ENCODE measurements at regions not wholly inside any gene's neighbourhood (a gene's known extent, or its start where the extent isn't known, plus 50 kb on each side); places are given as distances from the start of the nearest gene placed in this dataset.

GRCh38 chr18:78773819-78774218 is 205.8 kb upstream of the SALL3 start:
- Histone ChIP-seq H3K9me3 (no peaks in the 10 kb centered on the region), H3K4me1 (no peaks in the 10 kb centered on the region), H3K27me3 (no peaks in the 10 kb centered on the region), H3K36me3 (ENCODE audit: low read depth, missing control alignments) (no peaks in the 10 kb centered on the region), H3K27ac (no peak overlapping the region), H3K4me3 (no peak overlapping the region)
- no peak for TF ChIP-seq POLR2A (IDR thresholded peaks at IDR 0.05)
- TF ChIP-seq, protein P1, sequence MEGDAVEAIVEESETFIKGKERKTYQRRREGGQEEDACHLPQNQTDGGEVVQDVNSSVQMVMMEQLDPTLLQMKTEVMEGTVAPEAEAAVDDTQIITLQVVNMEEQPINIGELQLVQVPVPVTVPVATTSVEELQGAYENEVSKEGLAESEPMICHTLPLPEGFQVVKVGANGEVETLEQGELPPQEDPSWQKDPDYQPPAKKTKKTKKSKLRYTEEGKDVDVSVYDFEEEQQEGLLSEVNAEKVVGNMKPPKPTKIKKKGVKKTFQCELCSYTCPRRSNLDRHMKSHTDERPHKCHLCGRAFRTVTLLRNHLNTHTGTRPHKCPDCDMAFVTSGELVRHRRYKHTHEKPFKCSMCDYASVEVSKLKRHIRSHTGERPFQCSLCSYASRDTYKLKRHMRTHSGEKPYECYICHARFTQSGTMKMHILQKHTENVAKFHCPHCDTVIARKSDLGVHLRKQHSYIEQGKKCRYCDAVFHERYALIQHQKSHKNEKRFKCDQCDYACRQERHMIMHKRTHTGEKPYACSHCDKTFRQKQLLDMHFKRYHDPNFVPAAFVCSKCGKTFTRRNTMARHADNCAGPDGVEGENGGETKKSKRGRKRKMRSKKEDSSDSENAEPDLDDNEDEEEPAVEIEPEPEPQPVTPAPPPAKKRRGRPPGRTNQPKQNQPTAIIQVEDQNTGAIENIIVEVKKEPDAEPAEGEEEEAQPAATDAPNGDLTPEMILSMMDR (IDR thresholded peaks at IDR 0.05): no peak
- intact Hi-C loops (cut with DNase I; ENCODE audit: low total_unique reads): no loop called here
- 70% methylated on average over 9 of the region's 9 CpGs; no CpG with 5 or more reads in 1 of the 2 donors for WGBS, 2 donors
- no peak for DNase-seq

GRCh38 chr18:78774741-78775141 is 204.9 kb upstream of the SALL3 start:
- intact Hi-C loops (cut with DNase I; ENCODE audit: low total_unique reads): no loop called here
- 85 to 90% methylated on average over 8 to 22 of the region's 22 CpGs for WGBS, 2 donors
- peak; percentile 1 for DNase-seq
- no peaks in the 10 kb centered on the region for H3K27me3 ChIP-seq
- TF ChIP-seq, protein P1 (IDR thresholded peaks at IDR 0.05): no peak
- no peak for TF ChIP-seq POLR2A (IDR thresholded peaks at IDR 0.05)
- no peaks in the 10 kb centered on the region for H3K9me3 ChIP-seq
- H3K4me1 ChIP-seq: no peaks in the 10 kb centered on the region
- no peaks in the 10 kb centered on the region for H3K36me3 ChIP-seq (ENCODE audit: low read depth, missing control alignments)
- H3K27ac ChIP-seq: no peak overlapping the region
- no peak overlapping the region for H3K4me3 ChIP-seq

- WGBS, 2 donors: 88 to 92% methylated on average over 4 to 5 of the region's 5 CpGs
- no peaks in the 10 kb centered on the region for H3K4me1 ChIP-seq
- no peak overlapping the region for H3K4me3 ChIP-seq
- H3K27ac ChIP-seq: no peak overlapping the region
- DNase-seq: peak; percentile 9
- TF ChIP-seq, protein P1 (IDR thresholded peaks at IDR 0.05): no peak
- no peak for TF ChIP-seq POLR2A (IDR thresholded peaks at IDR 0.05)
- no peaks in the 10 kb centered on the region for H3K9me3 ChIP-seq
- intact Hi-C loops (cut with DNase I; ENCODE audit: low total_unique reads): no loop called here
- no peaks in the 10 kb centered on the region for H3K36me3 ChIP-seq (ENCODE audit: low read depth, missing control alignments)
- no peaks in the 10 kb centered on the region for H3K27me3 ChIP-seq
Observed at GRCh38 chr18:78776151-78776550, 203.5 kb upstream of the SALL3 start.

DNA sequence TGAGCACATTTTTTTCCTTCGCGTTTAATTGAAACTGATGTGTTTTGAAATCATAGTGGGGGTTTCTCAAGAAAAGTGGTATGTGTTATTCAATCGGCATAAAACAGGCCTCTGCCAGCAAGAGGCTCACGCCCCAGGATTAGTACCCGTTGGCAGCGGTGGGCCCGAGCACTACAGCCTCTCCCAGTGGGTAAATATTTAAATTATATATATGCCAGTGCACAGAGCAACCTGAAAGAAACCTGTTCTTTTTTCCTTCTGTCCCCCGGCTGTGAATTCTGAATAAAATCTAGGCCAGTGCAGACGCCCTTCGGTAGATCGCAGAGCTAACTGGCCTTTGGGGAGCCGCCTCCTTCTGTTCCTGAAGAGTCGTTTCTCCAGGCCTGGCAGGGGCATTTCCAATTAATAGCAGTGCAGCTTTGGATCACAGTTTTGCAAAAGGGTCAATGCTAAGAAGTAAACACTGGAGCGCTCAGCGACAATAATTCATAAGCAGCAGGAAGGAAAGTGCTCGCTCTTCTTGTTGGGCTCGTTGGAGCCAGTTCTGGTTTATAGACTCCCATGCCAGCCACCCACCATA is 202.8 kb upstream of the SALL3 start:
- H3K36me3 ChIP-seq (ENCODE audit: low read depth, missing control alignments): no peaks in the 10 kb centered on the region
- DNase-seq: peak; percentile 0
- H3K4me1 ChIP-seq: no peaks in the 10 kb centered on the region
- WGBS, 2 donors: 85 to 88% methylated on average over 17 of the region's 17 CpGs
- no peak for TF ChIP-seq POLR2A (IDR thresholded peaks at IDR 0.05)
- TF ChIP-seq, protein P1 (IDR thresholded peaks at IDR 0.05): no peak
- H3K27me3 ChIP-seq: no peaks in the 10 kb centered on the region
- intact Hi-C loops (cut with DNase I; ENCODE audit: low total_unique reads): no loop called here
- H3K27ac ChIP-seq: no peak overlapping the region
- H3K4me3 ChIP-seq: no peak overlapping the region
- no peaks in the 10 kb centered on the region for H3K9me3 ChIP-seq

DNA sequence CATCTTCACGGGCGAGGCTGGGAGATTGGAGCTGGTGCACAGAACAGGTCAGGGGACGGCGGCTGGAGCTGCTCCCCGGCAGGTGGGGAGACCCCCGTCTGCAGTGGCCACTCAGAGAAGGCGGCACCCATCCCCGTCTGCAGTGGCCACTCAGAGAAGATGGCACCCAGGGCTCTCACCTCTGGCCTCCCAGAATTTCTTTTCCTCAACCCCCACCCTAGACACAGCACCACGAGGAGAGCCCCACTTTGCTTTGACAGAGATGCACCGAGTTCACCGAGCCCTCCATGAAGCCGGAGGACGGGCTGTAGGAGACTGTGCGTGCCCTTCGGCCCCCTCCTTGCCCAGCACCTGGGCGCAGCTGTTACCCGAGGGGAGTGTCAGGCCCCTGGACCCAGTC is 201.6 kb upstream of the SALL3 start:
- no peak overlapping the region for H3K27ac ChIP-seq
- TF ChIP-seq, protein P1 (IDR thresholded peaks at IDR 0.05): no peak
- TF ChIP-seq POLR2A (IDR thresholded peaks at IDR 0.05): no peak
- no peaks in the 10 kb centered on the region for H3K9me3 ChIP-seq
- no peak overlapping the region for H3K4me3 ChIP-seq
- no peaks in the 10 kb centered on the region for H3K36me3 ChIP-seq (ENCODE audit: low read depth, missing control alignments)
- DNase-seq: peak; percentile 9
- no peaks in the 10 kb centered on the region for H3K4me1 ChIP-seq
- intact Hi-C loops (cut with DNase I; ENCODE audit: low total_unique reads): no loop called here
- H3K27me3 ChIP-seq: no peaks in the 10 kb centered on the region
- 85 to 87% methylated on average over 17 of the region's 17 CpGs for WGBS, 2 donors
